H1 (cell line): ENCODE measurements at regions not wholly inside any gene's neighbourhood (a gene's known extent, or its start where the extent isn't known, plus 50 kb on each side); places are given as distances from the start of the nearest gene placed in this dataset.

Experiments
- CTCF ChIA-PET: fragments of 300-600 bp; sonication (Branson Sonifier 250); formaldehyde crosslinking; loops from one replicate; lab custom pipeline; 2021; ENCODE audit not compliant: partially characterized antibody; lab: Charles Lee
- POLR2A ChIA-PET: fragments of 300-600 bp; sonication (Branson Sonifier 250); formaldehyde crosslinking; loops from one replicate; lab custom pipeline; 2021; ENCODE audit warnings: inconsistent platforms; ENCODE audit not compliant: partially characterized antibody; lab: Charles Lee
- DNase-seq, 2 experiments: peaks; one replicate each; pipeline versions ENCODE4 v3.0.0 to v3.0.0-alpha.2; 2010 to 2022; ENCODE audit warnings: low spot score in 2 of 2, low read depth in 1 of 2, mixed read lengths in 1 of 2
- FAIRE-seq: peaks from 2 replicates; lab custom pipeline; 2011; peaks lifted over from hg19 to GRCh38; lab: Jason Lieb, UNC
- H2AFZ ChIP-seq: 2 replicates; pipeline ENCODE4 v1.8.1; 2012; ENCODE audit warnings: low read length, inconsistent platforms
- H2AK5ac ChIP-seq: 2 replicates; pipeline ENCODE4 v1.6.1; 2013; ENCODE audit warnings: low read depth, low read length
- H2BK120ac ChIP-seq: replicated peaks from 2 replicates; pipeline ENCODE3; 2013; ENCODE audit warnings: low read depth, low read length, inconsistent platforms
- H2BK12ac ChIP-seq: 2 replicates; pipeline ENCODE4 v1.6.1; 2013; ENCODE audit warnings: low read depth, low read length
- H2BK15ac ChIP-seq: 2 replicates; pipeline ENCODE4 v1.6.1; 2013; ENCODE audit warnings: low read length
- H2BK20ac ChIP-seq: 2 replicates; pipeline ENCODE4 v1.6.1; 2013; ENCODE audit warnings: low read length
- H2BK5ac ChIP-seq: 2 replicates; pipeline ENCODE4 v1.6.1; 2013; ENCODE audit warnings: low read depth, low read length
- H3K14ac ChIP-seq: 2 replicates; pipeline ENCODE4 v1.6.1; 2013; ENCODE audit warnings: inconsistent platforms; ENCODE audit not compliant: insufficient read length
- H3K18ac ChIP-seq: 2 replicates; pipeline ENCODE4 v1.6.1; 2013; ENCODE audit warnings: low read length; ENCODE audit errors: extremely low read depth
- H3K23ac ChIP-seq: 2 replicates; pipeline ENCODE4 v1.6.1; 2013; ENCODE audit warnings: inconsistent platforms; ENCODE audit not compliant: insufficient read length
- H3K23me2 ChIP-seq: 2 replicates; pipeline ENCODE4 v1.6.1; 2013; ENCODE audit warnings: low read depth, low read length
- H3K27ac ChIP-seq: 2 replicates; pipeline ENCODE4 v1.6.1; 2011; ENCODE audit warnings: low read depth, low read length, inconsistent platforms
- H3K27me3 ChIP-seq, 4 experiments: replicated peaks in 1 of 4; 1 replicate in 1 of 4; 2 replicates in 3 of 4; pipeline versions ENCODE4 v1.6.1 to v1.8.1; 2011 to 2013; ENCODE audit warnings: low read length in 3 of 4, mild to moderate bottlenecking in 3 of 4, inconsistent platforms in 2 of 4, mixed read lengths in 2 of 4, moderate library complexity in 1 of 4; ENCODE audit not compliant: control insufficient read depth in 3 of 4, insufficient read depth in 3 of 4; ENCODE audit errors: extremely low read depth in 1 of 4
- H3K36me3 ChIP-seq, 4 experiments: 2 replicates each; pipeline versions ENCODE4 v1.6.1 to v1.8.1; 2011 to 2013; ENCODE audit warnings: mild to moderate bottlenecking in 4 of 4, low read length in 3 of 4, moderate library complexity in 2 of 4, control low read depth in 1 of 4, inconsistent platforms in 1 of 4; ENCODE audit not compliant: insufficient read depth in 4 of 4, control insufficient read depth in 2 of 4
- H3K4ac ChIP-seq: replicated peaks from 2 replicates; pipeline ENCODE3; 2013; ENCODE audit warnings: low read length, low read depth, mixed read lengths, inconsistent platforms; ENCODE audit not compliant: insufficient read length
- H3K4me1 ChIP-seq, 4 experiments: replicated peaks in 1 of 4; 1 replicate in 1 of 4; 2 replicates in 3 of 4; pipeline versions ENCODE4 v1.6.1 to v1.8.1; 2011 to 2013; ENCODE audit warnings: low read length in 3 of 4, inconsistent platforms in 2 of 4, mixed read lengths in 1 of 4; ENCODE audit not compliant: insufficient read depth in 4 of 4, control insufficient read depth in 3 of 4
- H3K4me2 ChIP-seq, 2 experiments: 2 replicates each; pipeline versions ENCODE4 v1.6.1 to v1.8.1; 2011 to 2013; ENCODE audit warnings: low read depth in 2 of 2, low read length in 2 of 2, control low read depth in 1 of 2, inconsistent platforms in 1 of 2, mild to moderate bottlenecking in 1 of 2; ENCODE audit not compliant: insufficient read depth in 1 of 2
- H3K4me3 ChIP-seq, 4 experiments: fragments of 200-600, 300-600 bp in 1 of 4; sonication (generic), shearing (Covaris generic), sonication (Bioruptor Twin) in 1 of 4; 2 replicates each; pipeline versions ENCODE4 v1.5.1 to v1.8.1; 2011 to 2016; ENCODE audit warnings: low read length in 4 of 4, low read depth in 3 of 4, control low read depth in 2 of 4, inconsistent platforms in 2 of 4, mild to moderate bottlenecking in 2 of 4, mixed read lengths in 1 of 4, moderate library complexity in 1 of 4; ENCODE audit not compliant: insufficient read depth in 2 of 4; ENCODE audit errors: extremely low read depth in 1 of 4
- H3K56ac ChIP-seq: replicated peaks from 2 replicates; pipeline ENCODE3; 2013; ENCODE audit warnings: low read depth, mild to moderate bottlenecking, mixed read lengths, low read length, inconsistent platforms; ENCODE audit not compliant: insufficient read length
- H3K79me1 ChIP-seq: 2 replicates; pipeline ENCODE4 v1.6.1; 2013; ENCODE audit warnings: low read depth, low read length, control low read depth
- H3K79me2 ChIP-seq, 2 experiments: 2 replicates each; pipeline versions ENCODE4 v1.6.1 to v1.8.1; 2012 to 2013; ENCODE audit warnings: low read length in 2 of 2, mild to moderate bottlenecking in 2 of 2, inconsistent platforms in 1 of 2; ENCODE audit not compliant: insufficient read depth in 2 of 2, control insufficient read depth in 1 of 2
- H3K9ac ChIP-seq, 4 experiments: replicated peaks in 1 of 4; 1 replicate in 1 of 4; 2 replicates in 3 of 4; pipeline versions ENCODE4 v1.6.1 to v1.8.1; 2011 to 2013; ENCODE audit warnings: low read depth in 3 of 4, low read length in 3 of 4, control low read depth in 2 of 4, mild to moderate bottlenecking in 2 of 4, moderate library complexity in 2 of 4, inconsistent platforms in 1 of 4; ENCODE audit errors: extremely low read depth in 1 of 4
- H3K9me3 ChIP-seq, 2 experiments: 2 replicates each; pipeline versions ENCODE4 v1.6.1 to v1.8.1; 2012 to 2013; ENCODE audit warnings: mild to moderate bottlenecking in 2 of 2, moderate library complexity in 2 of 2, control low read depth in 1 of 2, inconsistent platforms in 1 of 2, low read depth in 1 of 2, low read length in 1 of 2, mixed read lengths in 1 of 2; ENCODE audit not compliant: insufficient read depth in 2 of 2
- H4K20me1 ChIP-seq, 2 experiments: replicated peaks in 1 of 2; 2 replicates each; pipeline versions ENCODE3 to v1.8.1; 2011 to 2013; ENCODE audit warnings: inconsistent platforms in 2 of 2, low read length in 2 of 2, mild to moderate bottlenecking in 1 of 2; ENCODE audit not compliant: insufficient read depth in 2 of 2, control insufficient read depth in 1 of 2
- H4K5ac ChIP-seq: 2 replicates; pipeline ENCODE4 v1.6.1; 2013; ENCODE audit warnings: low read length, low read depth, mixed read lengths, inconsistent platforms; ENCODE audit not compliant: insufficient read length
- H4K8ac ChIP-seq: 2 replicates; pipeline ENCODE4 v1.8.0; 2013; ENCODE audit warnings: mild to moderate bottlenecking, moderate library complexity, low read length, inconsistent platforms; ENCODE audit not compliant: insufficient read depth; ENCODE audit errors: extremely low read depth
- H4K91ac ChIP-seq: replicated peaks from 2 replicates; pipeline ENCODE3; 2013; ENCODE audit warnings: low read length, mixed read lengths, inconsistent platforms; ENCODE audit not compliant: insufficient read length
- CHD2 ChIP-seq: IDR thresholded peaks from 2 replicates; pipeline ENCODE4 v1.6.1; 2012; ENCODE audit warnings: low read length, improper control_type of control experiment
- POLR2A ChIP-seq, 2 experiments: IDR thresholded peaks; 1 replicate in 1 of 2; 2 replicates in 1 of 2; pipeline ENCODE4 v1.6.1; 2011; ENCODE audit warnings: low read depth in 2 of 2, low read length in 2 of 2, mild to moderate bottlenecking in 2 of 2; ENCODE audit errors: control extremely low read depth in 1 of 2
- SP2 ChIP-seq: IDR thresholded peaks from 2 replicates; pipeline ENCODE4 v1.6.1; 2012; ENCODE audit warnings: mild to moderate bottlenecking, low read length, inconsistent platforms
- YY1 ChIP-seq: IDR thresholded peaks from 2 replicates; pipeline ENCODE4 v1.6.1; 2011; ENCODE audit warnings: low read depth, mild to moderate bottlenecking, low read length
- WGBS, 2 experiments: shearing (Covaris generic) in 1 of 2; methylation state at CpG; one replicate each; pipeline versions ENCODE4 v1.1.6 to v1.1.7; 2013 to 2015; ENCODE audit warnings: low lambda C conversion rate in 2 of 2, mixed read lengths in 2 of 2, inconsistent platforms in 1 of 2, low coverage in 1 of 2, missing lambda C conversion rate in 1 of 2; ENCODE audit not compliant: insufficient replicate concordance in 2 of 2, insufficient coverage in 1 of 2, insufficient read length in 1 of 2; ENCODE audit errors: extremely low coverage in 1 of 2, missing lambda C conversion rate in 1 of 2; 5-methylcytosine and 5-hydroxymethylcytosine counted together
- TF ChIP-seq, protein P1 (sequence below): IDR thresholded peaks from 2 replicates; pipeline ENCODE4 v1.6.1; 2012; ENCODE audit warnings: low read length, inconsistent platforms
- TF ChIP-seq, protein P2 (sequence below): IDR thresholded peaks from 2 replicates; pipeline ENCODE4 v1.6.1; 2012; ENCODE audit warnings: inconsistent platforms

DNA sequence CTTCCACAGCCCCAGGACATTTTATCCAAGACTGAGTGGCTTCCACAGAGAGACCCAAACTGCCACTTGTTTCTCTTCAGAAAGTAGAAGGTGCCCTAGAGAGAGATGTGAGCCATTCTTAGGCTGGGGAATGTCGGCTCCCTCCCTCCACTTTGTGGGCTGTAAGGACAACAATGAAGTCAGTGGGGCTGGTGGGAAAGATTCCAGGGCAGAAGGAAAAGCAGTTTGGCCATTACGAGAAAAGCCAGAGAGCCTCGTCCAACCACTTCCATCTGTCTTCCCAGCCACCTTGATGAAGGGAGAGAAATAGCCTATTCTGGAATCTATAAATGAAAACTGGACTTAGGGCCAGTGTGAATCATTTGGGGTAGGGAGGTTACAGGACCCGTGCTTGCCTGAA lies 382.5 kb downstream of the NXPE2 start:
- H4K8ac ChIP-seq = no peak overlapping the region
- no peak overlapping the region for H3K14ac ChIP-seq
- no peak overlapping the region for H2BK12ac ChIP-seq
- no peak overlapping the region for H3K4me2 ChIP-seq
- no peak overlapping the region for H4K5ac ChIP-seq
- no peaks in the 10 kb centered on the region for H3K36me3 ChIP-seq
- no peak overlapping the region for H2BK20ac ChIP-seq
- no peak overlapping the region for H3K56ac ChIP-seq
- H2BK120ac ChIP-seq = no peak overlapping the region
- CTCF ChIA-PET = interaction anchor here (1.4 kb wide), 1 partner anchor 88 kb away, joined by 3 read pairs; no protein-coding TSS in a partner anchor
- no peaks in the 10 kb centered on the region for H3K23me2 ChIP-seq
- TF ChIP-seq, protein P1, sequence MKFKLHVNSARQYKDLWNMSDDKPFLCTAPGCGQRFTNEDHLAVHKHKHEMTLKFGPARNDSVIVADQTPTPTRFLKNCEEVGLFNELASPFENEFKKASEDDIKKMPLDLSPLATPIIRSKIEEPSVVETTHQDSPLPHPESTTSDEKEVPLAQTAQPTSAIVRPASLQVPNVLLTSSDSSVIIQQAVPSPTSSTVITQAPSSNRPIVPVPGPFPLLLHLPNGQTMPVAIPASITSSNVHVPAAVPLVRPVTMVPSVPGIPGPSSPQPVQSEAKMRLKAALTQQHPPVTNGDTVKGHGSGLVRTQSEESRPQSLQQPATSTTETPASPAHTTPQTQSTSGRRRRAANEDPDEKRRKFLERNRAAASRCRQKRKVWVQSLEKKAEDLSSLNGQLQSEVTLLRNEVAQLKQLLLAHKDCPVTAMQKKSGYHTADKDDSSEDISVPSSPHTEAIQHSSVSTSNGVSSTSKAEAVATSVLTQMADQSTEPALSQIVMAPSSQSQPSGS = no peak
- TF ChIP-seq POLR2A (IDR thresholded peaks at IDR 0.05; ENCODE audit: control extremely low read depth in 1 of 2, low read depth in 2 of 2, low read length in 2 of 2) (no peak), SP2 (no peak), CHD2 (no peak), YY1 (no peak)
- TF ChIP-seq, protein P2, sequence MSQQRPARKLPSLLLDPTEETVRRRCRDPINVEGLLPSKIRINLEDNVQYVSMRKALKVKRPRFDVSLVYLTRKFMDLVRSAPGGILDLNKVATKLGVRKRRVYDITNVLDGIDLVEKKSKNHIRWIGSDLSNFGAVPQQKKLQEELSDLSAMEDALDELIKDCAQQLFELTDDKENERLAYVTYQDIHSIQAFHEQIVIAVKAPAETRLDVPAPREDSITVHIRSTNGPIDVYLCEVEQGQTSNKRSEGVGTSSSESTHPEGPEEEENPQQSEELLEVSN = no peak
- FAIRE-seq (no peak), DNase-seq (no peak)
- no peaks in the 10 kb centered on the region for H4K20me1 ChIP-seq
- no peak overlapping the region for H2AK5ac ChIP-seq
- H3K18ac ChIP-seq = no peak overlapping the region
- H3K23ac ChIP-seq = no peak overlapping the region
- H3K79me2 ChIP-seq = no peaks in the 10 kb centered on the region
- no peak overlapping the region for H3K27ac ChIP-seq
- no peak overlapping the region for H2BK5ac ChIP-seq
- no peaks in the 10 kb centered on the region for H3K79me1 ChIP-seq
- H3K4me1 ChIP-seq = no peaks in the 10 kb centered on the region
- no peaks in the 10 kb centered on the region for H3K27me3 ChIP-seq
- H2AFZ ChIP-seq = no peak overlapping the region
- H3K4me3 ChIP-seq = no peak overlapping the region
- WGBS, 2 experiments = 89% methylated on average over 4 of the region's 4 CpGs; no CpG with 5 or more reads in 1 of the 2 experiments
- no peak overlapping the region for H3K9ac ChIP-seq
- H2BK15ac ChIP-seq = no peak overlapping the region
- H3K4ac ChIP-seq = no peak overlapping the region
- POLR2A ChIA-PET = interaction anchor here (0.7 kb wide), 1 partner anchor 728 kb away, joined by 4 read pairs; no protein-coding TSS in a partner anchor
- peaks cover 11 to 15% of the 10 kb centered on the region in 2 experiments for H3K9me3 ChIP-seq
- H4K91ac ChIP-seq = no peak overlapping the region
